T-helper 17 cell (primary cell): ENCODE measurements at regions not wholly inside any gene's neighbourhood (a gene's known extent, or its start where the extent isn't known, plus 50 kb on each side); places are given as distances from the start of the nearest gene placed in this dataset.
"Not testable (repeated sequence)": the region's sequence is repeated elsewhere in the genome, so short reads cannot be mapped to it uniquely, and the experiment has no call there.

ENCODE experiments used
- ATAC-seq: fragments of 150-1000 bp; cut with Tn5 transposase; 2 replicates; pipeline ENCODE4 v1.10.0; 2021; ENCODE audit warnings: mild to moderate bottlenecking, moderate library complexity
- DNase-seq, 3 donors: peaks; one replicate each; pipeline versions ENCODE4 v3.0.0 to v3.0.0-alpha.2; 2020 to 2021
- H3K9me3 ChIP-seq: one replicate; pipeline ENCODE4 v1.7.0; 2013; ENCODE audit warnings: low read length, mild to moderate bottlenecking; ENCODE audit not compliant: control insufficient read depth, poor library complexity, severe bottlenecking
- H3K27ac Mint-ChIP-seq: one replicate; pipeline ENCODE4 v1.8.0; 2022; ENCODE audit warnings: mild to moderate bottlenecking, moderate library complexity, mixed read lengths
- H3K27me3 Mint-ChIP-seq: one replicate; pipeline ENCODE4 v1.8.0; 2022; ENCODE audit warnings: mixed read lengths
- H3K36me3 Mint-ChIP-seq: one replicate; pipeline ENCODE4 v1.8.0; 2022; ENCODE audit warnings: low read depth, mixed read lengths
- H3K4me1 Mint-ChIP-seq: one replicate; pipeline ENCODE4 v1.8.0; 2022; ENCODE audit warnings: mild to moderate bottlenecking, mixed read lengths
- H3K4me3 Mint-ChIP-seq: one replicate; pipeline ENCODE4 v1.8.0; 2022; ENCODE audit warnings: mild to moderate bottlenecking, moderate library complexity, mixed read lengths

DNA sequence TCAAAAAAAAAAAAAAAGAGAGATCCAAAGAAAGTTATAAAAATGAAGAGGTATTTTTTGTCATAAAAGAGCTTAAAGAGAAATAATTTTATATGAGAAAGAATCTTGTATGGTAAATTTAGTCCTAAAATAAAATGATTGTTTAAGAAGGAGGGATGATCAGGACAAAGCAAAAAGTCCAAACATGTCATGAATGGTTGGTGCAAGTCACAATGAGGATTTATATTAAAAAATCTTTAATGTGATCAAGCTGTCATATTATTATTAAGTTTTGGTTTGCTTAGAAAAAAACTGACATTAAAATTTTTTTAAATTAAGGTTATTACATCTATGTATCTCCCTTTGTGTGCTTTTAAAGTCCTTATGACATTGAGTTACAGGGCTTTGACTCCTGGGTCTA is 220.4 kb downstream of the TMEM26 start:
- H3K4me3 Mint-ChIP-seq: no peak overlapping the region
- no peak overlapping the region for H3K27ac Mint-ChIP-seq
- H3K4me1 Mint-ChIP-seq: no peaks in the 10 kb centered on the region
- ATAC-seq (no peak), DNase-seq (no peak)
- H3K27me3 Mint-ChIP-seq: no peaks in the 10 kb centered on the region
- no peaks in the 10 kb centered on the region for H3K36me3 Mint-ChIP-seq
- no peaks in the 10 kb centered on the region for H3K9me3 ChIP-seq

DNA sequence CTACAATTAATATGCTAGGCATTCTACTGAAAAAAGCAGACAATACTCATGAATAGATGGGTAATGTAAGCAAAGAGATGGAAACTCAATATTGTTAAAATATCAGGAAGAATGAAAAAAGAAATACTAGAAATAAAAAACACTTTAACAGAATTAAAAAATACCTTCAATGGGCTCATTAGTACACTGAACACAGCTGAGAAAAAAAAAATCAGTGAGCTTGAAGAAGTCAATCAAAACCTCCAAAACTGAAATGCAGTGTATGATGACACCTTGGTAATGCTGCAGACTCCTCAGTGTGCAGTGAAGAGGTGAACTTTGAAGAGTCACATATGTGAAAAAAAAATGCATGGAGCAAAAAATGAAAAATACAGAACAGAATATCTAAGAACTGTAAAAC is 227.2 kb downstream of the TMEM26 start:
- Mint-ChIP-seq H3K36me3 (peaks cover 4% of the 10 kb centered on the region), H3K27me3 (no peaks in the 10 kb centered on the region), H3K4me3 (no peak overlapping the region), H3K27ac (no peak overlapping the region), H3K4me1 (no peaks in the 10 kb centered on the region)
- H3K9me3 ChIP-seq: peaks cover 8% of the 10 kb centered on the region
- DNase-seq (no peak), ATAC-seq (no peak)

DNA sequence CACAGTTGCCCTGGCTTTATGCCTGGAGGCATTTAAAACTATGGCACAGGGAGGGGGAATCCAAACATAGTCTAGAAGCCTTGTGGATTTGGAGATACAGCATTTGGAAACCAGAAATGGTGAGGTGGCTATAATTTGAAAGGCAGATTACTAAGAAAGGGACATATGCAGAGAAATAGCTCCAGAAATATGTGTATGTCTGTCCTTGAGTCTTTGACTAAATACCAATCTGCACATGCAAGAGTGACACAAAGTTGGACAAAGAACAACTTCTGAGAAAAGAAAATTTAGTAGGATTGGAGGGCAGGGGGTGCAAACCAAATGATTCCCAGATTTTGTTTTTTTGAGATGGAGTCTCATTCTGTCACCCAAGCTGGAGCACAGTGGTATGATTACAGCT is 229.6 kb downstream of the TMEM26 start:
- no peak overlapping the region for H3K27ac Mint-ChIP-seq
- no peak for ATAC-seq

DNA sequence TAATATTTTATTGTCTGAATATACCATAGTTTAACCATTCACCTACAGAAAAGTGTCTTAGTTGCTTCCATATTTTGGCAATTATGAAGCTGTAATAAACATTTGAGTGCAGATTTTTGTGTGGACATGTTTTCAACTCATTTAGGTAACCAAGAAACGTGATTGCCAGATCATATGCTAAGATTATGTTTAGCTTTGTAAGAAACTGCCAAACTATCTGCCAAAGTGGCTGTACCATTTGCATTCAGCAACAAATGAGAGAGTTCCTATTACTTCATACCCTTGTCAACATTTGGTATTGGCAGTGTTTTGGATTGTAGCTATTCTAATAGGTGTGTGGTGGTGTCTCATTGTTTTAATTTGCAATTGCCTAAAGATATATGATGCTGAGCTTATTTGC is 233.5 kb downstream of the TMEM26 start:
- no peak overlapping the region for H3K4me3 Mint-ChIP-seq
- DNase-seq (no peak), ATAC-seq (no peak)
- H3K27ac Mint-ChIP-seq: no peak overlapping the region
- H3K36me3 Mint-ChIP-seq: peaks cover 2% of the 10 kb centered on the region
- H3K9me3 ChIP-seq: peaks cover 3% of the 10 kb centered on the region
- H3K4me1 Mint-ChIP-seq: no peaks in the 10 kb centered on the region
- H3K27me3 Mint-ChIP-seq: peaks cover 18% of the 10 kb centered on the region

More for the DNA sequence above, 229.6 kb downstream of the TMEM26 start:
- Mint-ChIP-seq H3K4me1 (no peaks in the 10 kb centered on the region), H3K4me3 (no peak overlapping the region), H3K36me3 (peaks cover 4% of the 10 kb centered on the region), H3K27me3 (peaks cover 12% of the 10 kb centered on the region)
- peaks cover 8% of the 10 kb centered on the region for H3K9me3 ChIP-seq
- no peak for DNase-seq

DNA sequence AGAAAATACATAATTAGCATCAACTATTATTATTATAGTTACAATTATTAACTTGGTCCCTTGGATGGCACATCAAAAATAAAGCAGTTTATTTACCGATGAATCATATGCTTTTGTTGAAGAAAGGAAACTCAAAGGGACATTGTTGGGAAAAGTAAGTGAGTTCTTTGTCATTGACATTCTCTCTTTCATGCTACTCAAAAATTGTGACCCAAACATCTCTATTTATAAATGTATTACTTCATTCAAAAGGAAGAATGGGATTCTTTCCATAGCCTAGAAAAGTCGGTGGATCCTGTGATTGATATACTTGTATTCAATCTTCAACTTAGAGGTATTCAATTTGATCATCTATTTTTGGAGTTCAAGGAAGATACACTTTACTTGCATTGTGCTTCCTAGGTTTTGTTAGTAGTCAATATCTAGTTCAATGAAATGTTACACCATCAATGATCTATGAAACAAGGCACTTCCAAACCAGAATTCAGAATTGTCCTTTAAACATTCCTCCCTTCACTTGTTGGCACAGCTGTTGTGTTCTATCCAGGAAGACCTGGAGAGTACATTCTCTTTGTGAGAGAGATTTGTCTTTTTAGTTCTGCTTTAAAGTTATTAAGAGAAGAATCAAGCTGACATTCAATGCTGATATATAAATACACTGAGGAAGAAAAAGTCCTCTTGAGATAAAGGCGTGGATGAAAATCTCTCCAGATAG is 235.2 kb downstream of the TMEM26 start:
- Mint-ChIP-seq H3K27me3 (peaks cover 18% of the 10 kb centered on the region), H3K36me3 (peaks cover 2% of the 10 kb centered on the region), H3K4me3 (no peak overlapping the region), H3K27ac (no peak overlapping the region), H3K4me1 (no peaks in the 10 kb centered on the region)
- ATAC-seq: no peak
- DNase-seq: no peak
- peaks cover 3% of the 10 kb centered on the region for H3K9me3 ChIP-seq

DNA sequence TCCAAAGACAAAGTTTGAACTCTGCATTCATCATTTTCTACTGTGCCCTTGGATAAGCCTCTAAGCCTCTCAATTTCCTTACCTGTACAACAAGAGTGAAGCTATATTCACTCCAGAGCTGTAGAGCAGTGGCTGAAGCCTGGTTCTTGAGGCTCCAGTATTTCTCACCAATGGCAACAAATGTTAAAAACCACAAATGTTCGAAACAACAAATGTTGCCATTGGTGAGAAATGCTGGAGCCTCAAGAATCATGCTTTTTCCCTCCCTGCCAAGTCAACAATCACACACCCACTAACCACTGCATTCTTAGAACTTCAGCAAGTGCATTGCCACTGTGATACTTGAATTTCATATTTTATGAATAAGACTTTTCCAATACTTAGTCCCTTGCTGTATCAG is 237.9 kb downstream of the TMEM26 start:
- Mint-ChIP-seq H3K4me1 (no peaks in the 10 kb centered on the region), H3K4me3 (no peak overlapping the region), H3K27ac (no peak overlapping the region), H3K36me3 (no peaks in the 10 kb centered on the region), H3K27me3 (peaks cover 23% of the 10 kb centered on the region)
- no peaks in the 10 kb centered on the region for H3K9me3 ChIP-seq
- ATAC-seq (no peak), DNase-seq (no peak)

DNA sequence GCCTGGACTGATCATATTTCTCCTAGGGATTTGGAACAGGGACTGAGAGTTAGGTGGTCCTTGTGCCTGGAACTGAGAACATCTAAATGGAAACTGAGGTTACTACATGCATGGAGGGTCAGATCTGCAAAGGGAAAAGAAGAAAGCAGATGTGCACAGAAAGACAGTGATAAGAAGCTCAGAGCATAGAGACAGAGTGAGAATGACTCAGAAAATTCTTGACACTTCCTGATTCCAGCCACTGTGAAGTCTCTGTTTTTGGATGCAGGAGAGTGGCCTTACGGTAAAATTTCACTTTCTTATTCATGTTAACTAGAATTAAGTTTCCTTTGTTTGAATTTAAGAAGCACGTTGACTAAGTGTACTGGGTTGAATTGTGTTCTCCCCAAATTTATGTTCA is 241.7 kb downstream of the TMEM26 start:
- no peaks in the 10 kb centered on the region for H3K36me3 Mint-ChIP-seq
- ATAC-seq (no peak), DNase-seq (no peak)
- H3K27ac Mint-ChIP-seq: no peak overlapping the region
- no peaks in the 10 kb centered on the region for H3K9me3 ChIP-seq
- no peak overlapping the region for H3K4me3 Mint-ChIP-seq
- no peaks in the 10 kb centered on the region for H3K4me1 Mint-ChIP-seq
- peaks cover 10% of the 10 kb centered on the region for H3K27me3 Mint-ChIP-seq

DNA sequence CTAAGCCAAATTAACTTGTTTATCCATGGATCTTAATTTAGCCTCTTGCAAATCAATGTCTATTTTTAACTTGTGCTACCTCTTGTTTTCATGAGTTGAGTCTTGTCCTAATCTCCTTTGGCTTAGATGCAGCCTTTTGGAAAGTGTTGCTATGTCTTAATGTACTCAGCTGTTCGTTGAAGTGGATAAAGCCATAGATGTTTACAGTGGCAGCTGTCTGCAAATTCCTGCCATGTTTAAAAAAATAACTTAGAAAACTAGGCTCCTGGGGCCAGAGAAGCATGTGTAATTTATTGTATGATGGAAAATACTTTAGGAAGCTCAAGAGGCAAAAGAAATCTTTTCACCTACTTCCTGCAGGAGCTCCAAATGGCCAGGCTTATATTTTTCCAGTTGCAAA is 253.1 kb upstream of the RHOBTB1 start:
- Mint-ChIP-seq H3K27me3 (no peaks in the 10 kb centered on the region), H3K4me3 (no peak overlapping the region), H3K36me3 (no peaks in the 10 kb centered on the region), H3K27ac (no peak overlapping the region), H3K4me1 (no peaks in the 10 kb centered on the region)
- no peaks in the 10 kb centered on the region for H3K9me3 ChIP-seq
- no peak for ATAC-seq
- no peak for DNase-seq

DNA sequence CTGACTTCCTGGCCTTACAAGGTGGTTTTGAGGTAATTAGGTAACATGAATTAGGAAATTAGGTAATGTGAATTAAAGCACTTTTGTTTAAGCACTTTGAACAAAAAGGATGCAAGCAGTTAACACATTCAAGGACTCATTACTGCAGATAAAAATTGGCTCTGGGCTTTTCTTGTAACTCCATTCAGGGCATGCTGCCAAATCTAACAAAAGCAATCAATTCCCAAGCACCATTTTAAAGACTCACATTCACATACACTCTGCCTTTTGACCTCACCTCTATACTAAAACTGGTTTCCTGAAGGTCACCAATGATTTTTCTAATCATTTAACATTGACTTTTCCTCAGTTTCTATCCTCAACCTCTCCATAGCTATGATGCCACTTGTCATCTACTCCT is 251.2 kb upstream of the RHOBTB1 start:
- no peak for DNase-seq
- Mint-ChIP-seq H3K36me3 (no peaks in the 10 kb centered on the region), H3K4me1 (no peaks in the 10 kb centered on the region), H3K27ac (no peak overlapping the region), H3K27me3 (no peaks in the 10 kb centered on the region), H3K4me3 (no peak overlapping the region)
- H3K9me3 ChIP-seq: no peaks in the 10 kb centered on the region
- no peak for ATAC-seq

DNA sequence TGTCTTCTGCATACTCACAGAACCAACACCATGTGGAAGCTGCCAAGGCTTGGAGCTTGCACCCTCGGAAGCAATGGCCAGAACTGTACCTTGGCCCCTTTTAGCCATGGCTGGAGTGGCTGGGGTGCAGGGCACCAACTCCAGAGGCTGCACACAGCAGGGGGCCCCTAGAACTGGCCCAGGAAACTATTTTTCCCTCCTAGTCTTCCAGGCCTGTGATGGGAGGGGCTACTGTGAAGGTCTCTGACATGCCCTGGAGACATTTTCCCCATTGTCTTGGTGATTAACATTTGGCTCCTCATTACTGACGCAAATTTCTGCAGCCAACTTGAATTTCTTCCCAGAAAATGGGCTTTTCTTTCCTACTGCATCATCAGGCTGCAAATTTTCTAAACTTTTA is 248.6 kb upstream of the RHOBTB1 start:
- not testable (repeated sequence) for H3K27ac Mint-ChIP-seq, ATAC-seq, H3K4me3 Mint-ChIP-seq, H3K36me3 Mint-ChIP-seq, H3K9me3 ChIP-seq, H3K4me1 Mint-ChIP-seq, H3K27me3 Mint-ChIP-seq, DNase-seq

DNA sequence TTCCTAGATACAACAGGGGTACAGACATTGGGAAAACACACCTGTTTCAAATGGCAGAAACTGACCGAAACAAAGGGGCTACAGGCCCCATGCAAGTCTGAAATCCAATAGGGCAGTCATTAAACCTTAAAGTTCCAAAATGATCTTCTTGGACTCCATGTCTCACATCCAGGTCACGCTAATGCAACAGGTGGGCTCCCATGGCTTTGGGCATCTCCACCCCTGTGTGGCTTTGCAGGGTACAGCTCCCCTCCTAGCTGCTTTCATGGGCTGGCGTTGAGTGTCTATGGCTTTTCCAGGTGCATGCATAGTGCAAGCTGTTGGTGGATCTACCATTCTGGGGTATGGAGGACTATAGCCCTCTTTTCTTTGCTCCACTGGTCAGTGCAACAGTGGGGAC is 248.1 kb upstream of the RHOBTB1 start:
- Mint-ChIP-seq H3K36me3 (no peaks in the 10 kb centered on the region), H3K27ac (no peak overlapping the region), H3K4me1 (no peaks in the 10 kb centered on the region), H3K27me3 (no peaks in the 10 kb centered on the region), H3K4me3 (no peak overlapping the region)
- no peak for DNase-seq
- no peak for ATAC-seq
- H3K9me3 ChIP-seq: no peaks in the 10 kb centered on the region

DNA sequence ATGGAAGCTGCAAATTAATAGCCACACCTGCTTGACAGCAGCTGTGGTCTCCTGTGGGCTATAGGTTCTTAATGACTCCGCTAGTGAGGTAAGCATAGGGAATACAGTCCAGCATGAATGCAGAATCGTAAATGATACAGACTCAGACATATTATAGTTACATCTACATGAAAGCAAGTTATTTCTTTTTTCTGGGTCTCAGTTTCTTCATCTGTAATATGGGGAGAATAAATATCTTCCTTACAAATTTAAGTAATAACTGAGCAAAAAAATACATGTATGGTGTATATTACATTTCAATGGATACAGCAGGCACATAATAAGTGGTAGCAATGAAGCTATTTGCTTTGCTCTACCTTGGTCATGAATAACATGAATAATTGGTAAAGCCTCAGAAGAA is 245.9 kb upstream of the RHOBTB1 start:
- H3K4me3 Mint-ChIP-seq: no peak overlapping the region
- H3K27me3 Mint-ChIP-seq: no peaks in the 10 kb centered on the region
- no peaks in the 10 kb centered on the region for H3K4me1 Mint-ChIP-seq
- ATAC-seq (no peak), DNase-seq (no peak)
- no peak overlapping the region for H3K27ac Mint-ChIP-seq
- no peaks in the 10 kb centered on the region for H3K36me3 Mint-ChIP-seq
- no peaks in the 10 kb centered on the region for H3K9me3 ChIP-seq

DNA sequence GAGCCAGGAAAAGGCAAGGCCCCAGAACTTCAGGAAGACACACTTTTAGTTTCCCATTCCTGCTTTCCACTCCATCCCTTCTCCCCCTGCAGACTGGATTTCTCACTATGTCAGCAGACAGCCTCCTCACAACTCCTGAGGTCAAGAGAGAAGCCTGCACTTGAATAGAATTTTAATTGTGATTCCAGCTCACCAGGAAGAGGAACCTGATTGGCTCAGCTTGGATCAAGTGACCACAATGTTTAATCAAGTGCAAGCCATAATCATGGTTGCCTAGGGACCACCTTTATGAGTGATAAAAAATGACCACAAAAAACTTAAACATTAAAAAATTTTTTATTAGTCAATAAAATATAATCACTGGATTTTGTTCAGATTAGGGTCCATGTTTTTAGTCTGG is 244.7 kb upstream of the RHOBTB1 start:
- Mint-ChIP-seq H3K27ac (no peak overlapping the region), H3K27me3 (no peaks in the 10 kb centered on the region), H3K36me3 (no peaks in the 10 kb centered on the region), H3K4me3 (no peak overlapping the region), H3K4me1 (no peaks in the 10 kb centered on the region)
- DNase-seq (no peak), ATAC-seq (no peak)
- H3K9me3 ChIP-seq: no peaks in the 10 kb centered on the region

DNA sequence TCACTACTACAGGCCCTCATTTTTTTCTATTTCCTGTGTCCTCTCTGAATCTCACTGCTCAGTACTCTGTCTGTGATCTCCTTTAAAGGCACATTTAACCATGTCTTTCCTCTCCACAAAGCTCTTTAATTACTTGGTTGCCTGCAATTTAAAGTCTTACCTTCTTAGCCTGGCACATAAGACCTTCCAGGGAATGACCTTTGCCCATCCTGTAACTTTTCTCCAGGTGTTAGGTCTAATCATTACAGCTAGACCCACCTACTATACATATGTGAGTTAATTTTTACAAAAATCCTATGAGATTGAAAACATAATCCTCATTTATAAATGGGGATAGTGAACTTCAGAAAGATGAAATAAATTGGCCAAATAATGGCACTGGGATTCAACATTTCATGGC is 244.1 kb upstream of the RHOBTB1 start:
- DNase-seq (no peak), ATAC-seq (no peak)
- no peaks in the 10 kb centered on the region for H3K36me3 Mint-ChIP-seq
- H3K4me1 Mint-ChIP-seq: no peaks in the 10 kb centered on the region
- no peak overlapping the region for H3K27ac Mint-ChIP-seq
- H3K9me3 ChIP-seq: no peaks in the 10 kb centered on the region
- H3K27me3 Mint-ChIP-seq: no peaks in the 10 kb centered on the region
- no peak overlapping the region for H3K4me3 Mint-ChIP-seq
